ENCODE measurements at regions not wholly inside any gene's neighbourhood (a gene's known extent, or its start where the extent isn't known, plus 50 kb on each side); places are given as distances from the start of the nearest gene placed in this dataset.

GRCh38 chr19:29120466-29120865, 92.5 kb downstream of the UQCRFS1 start:
- no peak for FAIRE-seq
- no peak overlapping the region for H3K27ac ChIP-seq (ENCODE audit: insufficient read depth, low read depth, low read length)
- H4K20me1 ChIP-seq (replicated peaks; ENCODE audit: control insufficient read depth, extremely low read depth, insufficient read depth, low read length): no peaks in the 10 kb centered on the region
- intact Hi-C loops (cut with micrococcal nuclease) (no loop called here), dilution Hi-C loops (cut with MboI; ENCODE audit: extremely low pct_ligation_motif_present, low sequenced_read_pairs) (no loop called here)
- peaks cover 8% of the 10 kb centered on the region for H3K9me3 ChIP-seq (replicated peaks; ENCODE audit: control insufficient read depth, insufficient read depth, low read length)
- H3K79me2 ChIP-seq (ENCODE audit: control insufficient read depth, insufficient read depth, low read length): no peaks in the 10 kb centered on the region
- BruUV-seq (replicated peaks): no TSS peak
- H3K27me3 ChIP-seq (ENCODE audit: control insufficient read depth in 2 of 2, insufficient read depth in 2 of 2, low read length in 2 of 2): no peaks in the 10 kb centered on the region
- H2AFZ ChIP-seq (ENCODE audit: low read depth, low read length): no peak overlapping the region
- no peaks in the 10 kb centered on the region for H3K9me1 ChIP-seq (replicated peaks; ENCODE audit: control insufficient read depth, extremely low read depth, insufficient read depth, low read length)
- TF ChIP-seq GATA2 (IDR thresholded peaks at IDR 0.05; ENCODE audit: insufficient read depth, insufficient read length, low read depth, low read length) (no peak), CTCF (IDR thresholded peaks at IDR 0.05; ENCODE audit: extremely low read depth in 1 of 2, insufficient read depth in 1 of 2, low read depth in 1 of 2, low read length in 2 of 2) (no peak), POLR2AphosphoS5 (IDR thresholded peaks at IDR 0.05; ENCODE audit: insufficient read depth, low read depth, low read length) (no peak), MAX (IDR thresholded peaks at IDR 0.05; ENCODE audit: insufficient read depth, insufficient read length) (no peak), JUN (IDR thresholded peaks at IDR 0.05; ENCODE audit: borderline replicate concordance, insufficient read depth, insufficient read length, low read depth) (no peak), EZH2 (IDR thresholded peaks at IDR 0.05; ENCODE audit: borderline replicate concordance, low read depth, low read length, severe bottlenecking) (no peak), FOS (IDR thresholded peaks at IDR 0.05; ENCODE audit: borderline replicate concordance, insufficient read depth, low read length) (no peak), MYC (IDR thresholded peaks at IDR 0.05; ENCODE audit: low read depth, low read length) (no peak), POLR2A (IDR thresholded peaks at IDR 0.05; ENCODE audit: low read depth, low read length) (no peak)
- H3K9ac ChIP-seq (replicated peaks; ENCODE audit: extremely low read depth, insufficient read depth, low read length): no peak overlapping the region
- H3K4me1 ChIP-seq (ENCODE audit: control insufficient read depth, extremely low read depth, insufficient read depth, low read length): no peaks in the 10 kb centered on the region
- H3K36me3 ChIP-seq (ENCODE audit: control insufficient read depth in 2 of 2, extremely low read depth in 1 of 2, insufficient read depth in 2 of 2, low read length in 2 of 2): no peaks in the 10 kb centered on the region
- DNase-seq (ENCODE audit: low read depth, low spot score): no peak
- H3K4me3 ChIP-seq (replicated peaks in 1 of 3; ENCODE audit: insufficient read depth in 1 of 3, low read depth in 1 of 3, low read length in 3 of 3): no peak overlapping the region
- ChIA-PET POLR2A (no interaction called here), CTCF (no interaction called here)
- no peak overlapping the region for H3K4me2 ChIP-seq (ENCODE audit: insufficient read depth, low read length)

Measured in endothelial cell of umbilical vein (primary cell).